Skin of body (tissue), 1 donor: ENCODE measurements at regions not wholly inside any gene's neighbourhood (a gene's known extent, or its start where the extent isn't known, plus 50 kb on each side); places are given as distances from the start of the nearest gene placed in this dataset.

Experiments
- DNase-seq: peaks from one replicate; lab custom pipeline; 2025; lab: John Stamatoyannopoulos, UW

GRCh38 chr2:204012072-204012653, 75.6 kb downstream of the ICOS start:
- peak; percentile 24 for DNase-seq

- DNase-seq = no peak
Observed at GRCh38 chr2:204015118-204015843, 78.7 kb downstream of the ICOS start.

GRCh38 chr2:204018717-204019116, 82.2 kb downstream of the ICOS start:
- DNase-seq = no peak

- DNase-seq = no peak
Observed at GRCh38 chr2:204019572-204020501, 83.3 kb downstream of the ICOS start.

DNA sequence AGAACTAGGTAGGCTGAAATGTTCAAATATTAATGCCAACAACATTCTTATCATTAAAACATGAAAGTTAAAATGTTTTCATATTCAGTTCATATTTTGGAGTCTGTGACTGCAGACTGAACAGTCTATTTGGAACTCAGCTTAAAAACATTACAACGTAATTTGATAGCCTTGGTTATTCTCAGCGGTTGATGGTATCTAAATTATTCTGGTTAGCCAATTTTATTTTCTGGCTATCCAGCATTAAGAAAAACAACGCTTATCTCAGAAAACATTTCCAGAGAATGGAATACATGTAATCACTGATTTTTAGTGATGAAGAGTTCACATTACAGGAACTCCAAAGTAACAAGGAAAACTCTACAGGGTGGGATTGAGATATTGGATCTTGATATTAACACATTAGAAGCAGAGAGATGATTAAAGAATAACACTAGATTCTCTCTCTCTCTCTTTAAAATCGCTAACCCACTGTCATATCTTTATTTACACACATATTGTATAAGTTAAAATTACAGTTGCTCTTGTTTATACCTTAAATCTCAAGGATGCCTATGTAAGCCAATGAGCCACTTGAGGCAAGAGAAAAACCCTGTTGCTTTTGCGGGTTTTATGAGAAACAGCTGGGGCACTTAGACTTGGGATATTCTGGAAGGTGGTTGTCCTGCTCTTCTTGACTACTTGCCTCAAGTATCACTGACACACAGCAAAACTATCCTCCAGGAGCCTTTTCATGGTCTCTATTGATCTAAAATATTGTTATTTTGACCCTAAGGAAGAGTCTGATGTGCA, 84.9 kb downstream of the ICOS start:
- DNase-seq = no peak

GRCh38 chr2:204022550-204022949, 86.0 kb downstream of the ICOS start:
- DNase-seq = no peak

DNA sequence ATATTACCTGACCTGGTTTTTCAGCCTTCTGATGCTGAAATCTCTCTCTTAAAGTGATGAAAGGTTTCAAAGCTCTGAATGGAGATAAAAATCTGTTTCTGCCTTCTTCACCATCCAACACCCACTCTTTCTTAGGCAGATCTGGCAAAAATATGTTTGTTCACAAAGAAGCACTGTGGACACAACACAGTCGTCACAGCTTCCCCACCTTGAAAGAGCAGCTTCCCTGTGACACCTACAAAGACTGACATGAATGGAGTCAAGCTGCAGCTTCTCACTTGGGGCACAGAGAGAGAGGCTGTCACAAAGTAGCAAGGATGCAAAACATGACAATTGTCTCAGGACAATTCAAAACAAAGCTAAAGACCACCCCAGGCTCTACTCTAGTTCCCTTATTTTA, 86.5 kb downstream of the ICOS start:
- no peak for DNase-seq

DNA sequence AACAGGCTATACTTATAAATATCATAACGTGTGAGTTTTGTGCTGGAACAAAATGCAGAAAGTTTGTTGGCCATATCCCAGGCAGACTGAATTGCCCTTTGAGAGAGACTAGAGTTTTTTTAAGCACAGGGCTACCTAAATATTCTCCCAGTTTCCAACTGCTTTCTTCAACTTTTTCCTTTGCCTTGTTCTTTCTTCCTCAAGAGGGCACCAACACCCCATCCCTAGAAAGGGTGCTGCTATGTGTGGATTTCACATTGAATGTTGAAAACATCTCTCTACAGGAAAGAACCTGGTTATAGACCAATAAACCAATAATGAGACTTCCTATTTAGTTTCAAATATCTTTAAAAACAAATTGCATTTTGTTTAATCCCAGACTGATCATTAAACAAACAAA, 87.9 kb downstream of the ICOS start:
- peak; percentile 32 for DNase-seq

GRCh38 chr2:204024906-204025475, 88.4 kb downstream of the ICOS start:
- DNase-seq = no peak

- no peak for DNase-seq
Observed at GRCh38 chr2:204026294-204026693, 89.7 kb downstream of the ICOS start.

DNA sequence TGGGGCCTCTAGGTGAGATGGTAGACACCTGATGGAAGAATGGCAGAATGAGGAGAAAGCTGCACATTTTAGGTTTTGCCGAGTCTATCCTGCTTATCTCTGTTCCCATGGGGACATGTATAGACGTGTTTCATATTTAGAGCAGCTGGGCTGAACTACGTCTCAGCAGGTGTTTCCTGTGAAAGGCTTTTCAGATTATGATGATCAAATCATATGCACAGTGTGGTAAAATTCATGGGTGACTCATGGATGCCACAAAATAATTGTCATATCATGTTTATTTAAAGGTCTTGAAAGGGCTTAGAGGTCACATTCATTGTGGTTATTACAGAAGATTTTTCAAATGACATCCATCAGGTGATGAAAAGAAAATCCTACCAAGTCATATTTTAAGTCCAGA, 90.5 kb downstream of the ICOS start:
- DNase-seq = no peak

GRCh38 chr2:204030322-204030721, 93.8 kb downstream of the ICOS start:
- peak; percentile 56 for DNase-seq

- DNase-seq = no peak
Observed at GRCh38 chr2:204031056-204031455, 94.5 kb downstream of the ICOS start.

- DNase-seq = peak; percentile 68
Observed at GRCh38 chr2:204032301-204032700, 95.7 kb downstream of the ICOS start.

DNA sequence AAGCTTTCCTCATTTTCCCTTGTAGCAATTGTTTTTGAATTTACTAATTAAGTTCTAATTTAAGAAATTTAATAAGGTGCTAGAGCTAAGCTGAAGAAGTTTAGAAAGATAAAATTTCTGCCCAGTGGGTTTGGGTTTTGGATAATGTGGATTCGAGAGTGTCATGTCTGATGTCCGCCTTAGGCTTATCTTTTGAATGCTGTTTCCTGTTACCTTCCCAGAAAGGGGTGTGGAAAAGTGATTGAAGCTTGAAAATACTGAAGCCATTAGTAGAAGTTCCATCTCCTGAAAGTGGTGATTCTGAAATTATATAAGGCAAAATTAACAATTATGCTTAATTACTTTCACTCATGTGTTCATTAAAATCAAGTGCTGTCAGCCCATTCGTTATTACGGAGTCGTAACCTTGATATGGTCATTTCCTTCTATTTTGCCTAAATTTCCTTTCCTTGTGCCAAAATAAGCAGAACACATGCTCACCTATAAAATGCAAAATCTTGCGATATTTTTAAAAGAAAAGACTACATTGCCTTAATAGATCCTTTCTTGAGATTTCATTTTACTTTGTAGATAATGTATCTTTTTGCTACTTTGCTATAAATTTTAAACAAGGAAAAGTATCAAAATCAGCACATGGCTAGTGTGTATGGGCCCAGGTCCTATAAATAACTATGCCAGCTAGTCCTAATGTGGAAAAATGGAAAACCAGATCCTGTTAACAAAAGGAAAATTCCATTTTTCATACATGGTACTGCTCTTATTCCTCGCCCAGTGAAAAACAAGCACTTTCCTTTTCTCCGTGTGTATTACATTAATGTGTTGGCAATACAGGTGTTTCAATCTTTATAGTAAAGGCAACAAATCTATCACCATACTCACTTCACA, 97.3 kb downstream of the ICOS start:
- no peak for DNase-seq

GRCh38 chr2:204036706-204037105, 100.1 kb downstream of the ICOS start:
- DNase-seq = no peak

- DNase-seq = no peak
Observed at GRCh38 chr2:204037286-204037685, 100.7 kb downstream of the ICOS start.

DNA sequence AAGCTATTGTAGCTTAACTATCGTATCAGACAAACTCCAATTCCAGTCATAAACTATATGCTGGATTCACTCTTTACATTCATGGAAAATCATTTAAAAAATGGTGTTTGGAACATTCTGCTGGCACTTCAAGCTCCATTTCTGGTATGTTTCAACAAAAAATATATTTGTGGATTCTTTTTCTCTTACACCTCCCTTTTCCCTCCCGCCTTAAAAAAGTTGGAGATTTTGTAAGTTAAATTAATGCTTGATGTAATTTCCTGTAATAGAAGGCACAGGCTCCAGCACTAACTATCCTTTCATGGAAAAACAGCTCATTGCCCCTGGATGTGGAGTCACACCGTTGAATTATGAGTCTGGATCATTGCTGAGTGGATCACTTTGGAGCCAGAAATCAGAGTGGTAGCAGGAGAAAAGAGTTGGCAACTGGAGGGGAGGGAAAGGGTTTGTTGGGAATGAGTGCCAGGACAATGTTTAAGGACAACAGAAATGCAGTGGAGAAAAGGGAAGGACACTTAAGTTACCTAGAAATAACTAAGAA, 102.8 kb downstream of the ICOS start:
- no peak for DNase-seq

- no peak for DNase-seq
Observed at GRCh38 chr2:204040016-204040415, 103.5 kb downstream of the ICOS start.

GRCh38 chr2:204042401-204042800, 105.8 kb downstream of the ICOS start:
- DNase-seq = no peak
